Cardiac fibroblast (primary cell): ENCODE measurements at regions not wholly inside any gene's neighbourhood (a gene's known extent, or its start where the extent isn't known, plus 50 kb on each side); places are given as distances from the start of the nearest gene placed in this dataset.

ENCODE experiments used
- DNase-seq, 2 donors: peaks; one replicate each; pipeline versions ENCODE4 v3.0.0 to v3.0.0-alpha.2; 2010; ENCODE audit warnings: low read depth in 2 of 2
- H3K4me3 ChIP-seq, 2 donors: replicated peaks in 1 of 2; 1 replicate in 1 of 2; 2 replicates in 1 of 2; pipeline ENCODE4 v1.5.1; 2011; ENCODE audit warnings: low read depth in 2 of 2, low read length in 2 of 2, mild to moderate bottlenecking in 2 of 2, moderate library complexity in 1 of 2
- CTCF ChIP-seq: IDR thresholded peaks from one replicate; pipeline ENCODE4 v1.5.1; 2011; ENCODE audit warnings: low read depth, mild to moderate bottlenecking, low read length, inconsistent platforms

DNA sequence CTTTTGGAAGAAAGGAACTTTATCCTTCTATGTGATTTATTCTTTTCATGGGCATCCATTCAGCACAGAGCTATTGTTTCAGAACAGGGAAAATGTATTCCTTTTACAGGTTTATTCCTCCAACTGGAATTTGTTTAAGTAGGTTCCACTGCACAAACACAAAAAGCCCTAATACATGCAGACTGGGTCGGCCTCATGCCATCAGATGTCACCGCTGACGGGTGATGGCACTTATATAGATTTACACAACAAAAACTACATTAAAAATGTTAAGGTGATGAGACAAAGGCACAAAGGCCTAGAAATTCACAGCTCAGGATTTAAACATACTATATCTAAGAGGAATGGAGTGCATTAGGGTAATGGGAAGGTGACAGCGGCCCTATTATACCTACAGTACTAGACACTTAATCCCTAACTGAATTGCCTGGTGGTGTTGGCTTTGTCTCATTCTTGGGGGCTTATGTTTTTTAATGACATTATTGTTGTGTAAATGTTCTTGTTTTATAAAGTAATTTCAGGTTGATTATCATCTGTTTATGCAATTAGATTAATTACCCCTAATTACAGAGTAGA, 276.4 kb upstream of the PSMD7 start:
- no peak for DNase-seq
- no peak overlapping the region for H3K4me3 ChIP-seq
- TF ChIP-seq CTCF = no peak

- TF ChIP-seq CTCF = no peak
- no peak for DNase-seq
These were observed 277.0 kb upstream of the PSMD7 start for GRCh38 chr16:74019612-74020011.

DNA sequence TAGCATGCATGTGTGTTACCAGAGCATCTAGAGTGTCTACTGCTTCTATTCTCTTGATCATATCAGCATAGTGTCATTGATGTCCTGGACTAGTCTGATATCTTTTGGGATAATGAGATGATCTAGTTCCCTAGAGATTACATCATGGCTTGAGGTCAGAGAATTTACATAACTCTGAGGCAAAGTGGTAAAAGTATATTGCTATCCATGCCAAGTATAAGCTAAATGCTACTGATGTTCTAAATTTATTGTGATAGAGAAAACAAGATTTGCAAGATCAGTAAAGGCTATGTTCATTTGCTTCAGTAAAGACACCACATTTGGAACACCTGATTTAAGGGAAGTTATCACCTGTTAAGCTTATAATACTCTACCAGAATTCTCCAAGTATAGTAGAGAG, 280.7 kb upstream of the PSMD7 start:
- no peak for DNase-seq
- TF ChIP-seq CTCF = no peak
- no peak overlapping the region for H3K4me3 ChIP-seq

More at GRCh38 chr16:74019612-74020011, 277.0 kb upstream of the PSMD7 start:
- no peak overlapping the region for H3K4me3 ChIP-seq

DNA sequence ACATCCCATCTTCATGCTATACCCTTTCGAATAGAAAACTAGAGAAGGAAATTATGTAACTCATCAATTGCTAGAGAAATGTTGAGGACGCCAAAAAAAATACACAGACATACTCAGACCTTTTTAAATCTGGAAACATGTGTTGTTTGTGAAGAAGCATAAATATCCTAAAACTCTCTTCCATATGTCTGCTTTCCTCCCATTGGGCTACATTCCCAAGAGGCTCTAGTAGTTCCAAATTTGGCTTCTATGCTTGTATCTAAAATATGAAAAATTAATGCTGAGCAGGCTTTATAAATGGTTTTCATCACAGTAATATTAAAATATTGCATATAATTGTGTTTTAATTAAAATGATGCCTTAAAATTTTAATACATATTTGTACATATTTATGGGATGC, 297.9 kb upstream of the PSMD7 start:
- TF ChIP-seq CTCF = no peak
- no peak overlapping the region for H3K4me3 ChIP-seq
- no peak for DNase-seq

DNA sequence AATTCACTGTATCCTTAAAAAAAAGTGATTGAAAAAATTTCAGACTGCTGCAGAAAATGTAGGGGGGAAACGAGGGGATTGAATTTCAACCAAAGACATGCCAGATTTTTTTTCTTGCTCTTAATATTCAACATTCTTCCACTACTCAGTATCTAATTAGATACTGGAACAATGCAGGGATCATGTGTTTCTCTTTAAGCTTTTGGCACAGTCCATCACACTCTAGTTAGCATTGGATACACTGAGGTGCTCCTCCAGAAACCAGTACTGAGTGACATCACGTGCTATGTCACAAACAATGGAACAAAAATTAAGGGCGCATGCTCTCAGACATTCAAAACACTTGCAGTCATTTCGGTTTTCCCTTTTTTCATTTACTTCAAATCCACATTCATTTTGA, 298.6 kb upstream of the PSMD7 start:
- no peak for TF ChIP-seq CTCF
- no peak for DNase-seq
- H3K4me3 ChIP-seq = no peak overlapping the region

DNA sequence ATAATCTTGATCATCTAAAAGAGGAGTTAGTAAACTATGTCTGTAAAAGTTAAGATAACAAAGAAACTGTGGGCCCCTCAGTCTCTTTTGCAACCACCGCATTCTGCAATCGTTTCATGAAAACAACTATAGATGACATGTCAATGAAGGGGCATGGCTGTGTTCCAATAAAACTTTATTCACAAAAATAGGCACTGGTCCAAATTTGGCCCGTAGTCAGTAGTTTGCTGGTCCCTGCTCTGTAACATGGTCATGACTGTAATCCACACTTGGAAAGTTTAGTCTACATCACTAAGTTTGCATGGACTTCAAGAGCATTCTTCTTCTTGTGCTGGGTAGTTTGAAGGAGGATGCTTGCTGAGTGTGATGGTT, 299.3 kb upstream of the PSMD7 start:
- no peak for DNase-seq
- H3K4me3 ChIP-seq = no peak overlapping the region
- TF ChIP-seq CTCF = no peak

GRCh38 chr16:73996624-73997339, 299.8 kb upstream of the PSMD7 start:
- TF ChIP-seq CTCF = no peak
- no peak for DNase-seq
- no peak overlapping the region for H3K4me3 ChIP-seq
